Kidney (tissue), 13 donors: ENCODE measurements at regions not wholly inside any gene's neighbourhood (a gene's known extent, or its start where the extent isn't known, plus 50 kb on each side); places are given as distances from the start of the nearest gene placed in this dataset.

Source experiments
- DNase-seq, 5 donors: peaks; one replicate each; pipeline ENCODE4 v3.0.0-alpha.2; 2013 to 2020
- FAIRE-seq: peaks from 2 replicates; lab custom pipeline; 2012; peaks lifted over from hg19 to GRCh38; lab: Jason Lieb, UNC
- H3K27ac ChIP-seq, 2 donors: one replicate each; pipeline ENCODE4 v1.7.0; 2013; ENCODE audit warnings: low read depth in 2 of 2, low read length in 2 of 2, inconsistent platforms in 1 of 2
- H3K27me3 ChIP-seq: one replicate; pipeline ENCODE4 v1.7.1; 2013; ENCODE audit warnings: low read length, inconsistent platforms; ENCODE audit not compliant: control insufficient read depth, insufficient read depth
- H3K36me3 ChIP-seq, 3 donors: one replicate each; pipeline versions ENCODE4 v1.7.0 to v1.7.1; 2013; ENCODE audit warnings: low read length in 3 of 3, control low read depth in 1 of 3, inconsistent platforms in 1 of 3; ENCODE audit not compliant: insufficient read depth in 3 of 3, control insufficient read depth in 2 of 3
- H3K4me1 ChIP-seq, 3 donors: one replicate each; pipeline versions ENCODE4 v1.7.0 to v1.7.1; 2013; ENCODE audit warnings: low read length in 3 of 3, inconsistent platforms in 1 of 3, low read depth in 1 of 3; ENCODE audit not compliant: control insufficient read depth in 2 of 3, insufficient read depth in 2 of 3
- H3K4me3 ChIP-seq, 3 donors: one replicate each; pipeline versions ENCODE4 v1.7.0 to v1.8.1; 2013; ENCODE audit warnings: low read length in 3 of 3, control low read depth in 1 of 3, inconsistent platforms in 1 of 3
- H3K9ac ChIP-seq, 3 donors: one replicate each; pipeline versions ENCODE4 v1.7.0 to v1.7.1; 2013; ENCODE audit warnings: low read length in 3 of 3, control low read depth in 1 of 3, inconsistent platforms in 1 of 3
- H3K9me3 ChIP-seq, 3 donors: one replicate each; pipeline versions ENCODE4 v1.7.0 to v1.7.1; 2013; ENCODE audit warnings: low read length in 3 of 3, control low read depth in 1 of 3, inconsistent platforms in 1 of 3; ENCODE audit not compliant: control insufficient read depth in 2 of 3, insufficient read depth in 1 of 3
- intact Hi-C: fragments of 100-400 bp; cut with DNase I; formaldehyde crosslinking; loops from one replicate; pipeline ENCODE4 v1.11.1; 2022
- TF ChIP-seq, protein P1 (sequence below): IDR thresholded peaks from 3 replicates; pipeline ENCODE4 v1.5.1; 2012; ENCODE audit warnings: mild to moderate bottlenecking, moderate library complexity, borderline replicate concordance; ENCODE audit not compliant: insufficient read depth; ENCODE audit errors: extremely low read depth
- donor health status: control.
- donor health status: control.
- donor health status: control.
- donor health status: control.
- donor health status: control.
- donor health status: DM: yes; HTN: yes; CAD: no.
- donor health status: Normal renal cell carcinoma (clear cell type).

DNA sequence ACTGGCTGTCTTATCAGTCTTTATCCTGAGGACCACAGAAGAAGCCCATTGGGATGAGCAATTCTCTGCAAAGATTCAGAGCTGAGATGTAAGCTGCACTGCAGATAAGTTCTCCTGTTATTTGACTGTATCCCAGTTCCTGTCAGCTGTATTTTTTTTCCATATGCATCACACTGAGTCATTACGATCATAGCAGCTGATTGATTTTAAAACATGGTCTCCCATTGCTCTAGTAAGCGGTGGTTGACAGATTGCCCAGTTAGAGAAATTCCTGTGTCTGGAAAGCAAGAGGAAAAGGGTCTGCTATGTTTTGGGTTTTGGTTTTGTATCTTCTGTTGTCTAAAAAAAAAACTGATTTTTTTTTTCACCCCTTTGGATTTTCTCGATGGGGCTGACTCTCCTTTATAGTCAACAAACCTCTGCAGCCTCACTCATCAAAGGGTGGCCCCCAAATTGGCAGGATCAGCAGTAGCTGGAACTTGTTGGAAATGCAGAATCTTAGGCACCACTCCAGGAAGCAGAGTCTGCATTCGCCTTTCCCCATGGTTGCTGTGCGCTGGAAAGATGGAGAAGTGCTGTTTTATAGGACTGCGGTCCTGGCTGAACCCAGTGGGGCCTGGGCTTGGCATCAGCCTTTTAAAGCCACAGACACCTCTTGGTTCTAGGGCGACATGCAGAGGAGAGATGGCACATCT is 220.1 kb upstream of the MPHOSPH6 start:
- H3K27ac ChIP-seq, result no peak overlapping the region
- no peak for FAIRE-seq
- DNase-seq, result no peak

DNA sequence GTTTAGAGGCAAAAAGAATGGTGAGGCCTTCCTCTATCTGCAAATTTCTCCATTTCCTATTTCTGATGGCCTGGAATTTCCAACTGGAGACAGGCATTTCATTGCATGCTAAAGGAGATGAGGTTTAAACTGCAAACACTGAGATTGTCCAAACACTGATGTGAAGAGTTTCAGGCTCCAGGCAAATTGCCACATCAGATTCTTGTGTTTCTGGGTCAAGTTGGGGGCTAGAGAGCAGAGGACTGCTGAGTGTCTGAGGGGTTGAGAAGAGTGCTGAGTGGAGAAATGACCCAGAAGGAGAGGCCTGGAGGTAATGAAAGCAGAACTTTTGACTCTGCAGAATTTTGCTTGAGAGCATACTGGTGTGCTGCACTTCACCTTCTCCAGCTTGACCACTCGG is 216.7 kb upstream of the MPHOSPH6 start:
- intact Hi-C loops, result no loop called here
- Histone ChIP-seq H3K27ac (no peak overlapping the region), H3K36me3 (no peaks in the 10 kb centered on the region), H3K4me3 (no peak overlapping the region), H3K9me3 (no peaks in the 10 kb centered on the region), H3K4me1 (no peaks in the 10 kb centered on the region), H3K9ac (no peak overlapping the region), H3K27me3 (no peaks in the 10 kb centered on the region)
- TF ChIP-seq, protein P1, sequence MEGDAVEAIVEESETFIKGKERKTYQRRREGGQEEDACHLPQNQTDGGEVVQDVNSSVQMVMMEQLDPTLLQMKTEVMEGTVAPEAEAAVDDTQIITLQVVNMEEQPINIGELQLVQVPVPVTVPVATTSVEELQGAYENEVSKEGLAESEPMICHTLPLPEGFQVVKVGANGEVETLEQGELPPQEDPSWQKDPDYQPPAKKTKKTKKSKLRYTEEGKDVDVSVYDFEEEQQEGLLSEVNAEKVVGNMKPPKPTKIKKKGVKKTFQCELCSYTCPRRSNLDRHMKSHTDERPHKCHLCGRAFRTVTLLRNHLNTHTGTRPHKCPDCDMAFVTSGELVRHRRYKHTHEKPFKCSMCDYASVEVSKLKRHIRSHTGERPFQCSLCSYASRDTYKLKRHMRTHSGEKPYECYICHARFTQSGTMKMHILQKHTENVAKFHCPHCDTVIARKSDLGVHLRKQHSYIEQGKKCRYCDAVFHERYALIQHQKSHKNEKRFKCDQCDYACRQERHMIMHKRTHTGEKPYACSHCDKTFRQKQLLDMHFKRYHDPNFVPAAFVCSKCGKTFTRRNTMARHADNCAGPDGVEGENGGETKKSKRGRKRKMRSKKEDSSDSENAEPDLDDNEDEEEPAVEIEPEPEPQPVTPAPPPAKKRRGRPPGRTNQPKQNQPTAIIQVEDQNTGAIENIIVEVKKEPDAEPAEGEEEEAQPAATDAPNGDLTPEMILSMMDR, result no peak
- FAIRE-seq (no peak), DNase-seq (peak in 1 of 5 donors; percentile 49)

More for the DNA sequence above, 220.1 kb upstream of the MPHOSPH6 start:
- no peaks in the 10 kb centered on the region for H3K4me1 ChIP-seq
- no peaks in the 10 kb centered on the region for H3K36me3 ChIP-seq
- intact Hi-C loops, result no loop called here
- H3K9ac ChIP-seq, result no peak overlapping the region
- H3K9me3 ChIP-seq, result no peaks in the 10 kb centered on the region
- no peak overlapping the region for H3K4me3 ChIP-seq
- TF ChIP-seq, protein P1, result no peak
- no peaks in the 10 kb centered on the region for H3K27me3 ChIP-seq

DNA sequence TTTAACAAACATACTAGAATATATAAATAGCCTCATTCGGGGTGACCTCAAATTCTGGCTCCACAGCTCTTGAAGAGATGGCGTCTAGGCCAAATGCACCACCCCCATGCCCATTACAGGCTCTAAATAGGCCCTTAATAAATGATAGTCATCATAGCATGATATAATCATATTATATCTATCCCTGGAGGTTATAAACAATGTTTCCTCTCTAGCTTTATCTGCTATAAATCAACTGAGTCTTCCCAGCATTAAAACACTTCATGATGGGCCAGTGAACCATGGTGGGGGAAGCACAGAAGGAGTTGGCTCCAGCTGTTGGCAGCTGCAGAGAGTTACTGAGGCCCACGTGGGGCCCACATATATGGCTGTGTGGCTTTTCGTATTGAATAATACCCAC is 214.9 kb upstream of the MPHOSPH6 start:
- Histone ChIP-seq H3K4me3 (no peak overlapping the region), H3K36me3 (no peaks in the 10 kb centered on the region), H3K27ac (no peak overlapping the region), H3K27me3 (no peaks in the 10 kb centered on the region), H3K4me1 (no peaks in the 10 kb centered on the region), H3K9me3 (no peaks in the 10 kb centered on the region), H3K9ac (no peak overlapping the region)
- TF ChIP-seq, protein P1, result no peak
- FAIRE-seq (no peak), DNase-seq (peak in 2 of 5 donors; percentile 31 to 79)
- intact Hi-C loops, result no loop called here
